ENCODE measurements at regions not wholly inside any gene's neighbourhood (a gene's known extent, or its start where the extent isn't known, plus 50 kb on each side); places are given as distances from the start of the nearest gene placed in this dataset.

DNA sequence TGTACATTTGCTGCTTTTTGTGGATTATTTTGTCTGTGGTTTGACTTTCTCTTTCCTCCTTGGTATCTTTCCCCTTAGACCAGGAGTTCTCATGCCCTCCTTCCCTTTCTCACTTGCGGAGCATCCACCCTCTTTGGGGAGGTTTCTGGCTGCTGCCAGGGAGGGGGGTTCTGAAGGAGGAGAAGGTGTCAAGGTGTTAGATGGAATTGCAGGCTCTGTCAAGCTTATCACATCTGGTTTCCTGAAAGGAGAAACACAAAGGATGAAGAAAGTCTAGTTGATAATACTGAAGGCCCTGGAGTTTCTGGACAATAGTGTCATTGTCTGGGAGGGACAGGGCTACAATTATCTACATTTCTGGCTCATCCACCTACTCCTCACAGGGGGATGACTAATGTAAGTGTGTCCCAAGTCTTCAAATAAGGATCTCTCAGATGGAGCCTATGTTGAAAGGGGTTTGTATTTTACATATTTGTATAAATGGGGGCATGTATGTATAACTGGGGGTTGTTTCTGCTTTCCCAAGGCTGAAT is 217.3 kb upstream of the CCDC196 start:
- TF ChIP-seq, protein P1, sequence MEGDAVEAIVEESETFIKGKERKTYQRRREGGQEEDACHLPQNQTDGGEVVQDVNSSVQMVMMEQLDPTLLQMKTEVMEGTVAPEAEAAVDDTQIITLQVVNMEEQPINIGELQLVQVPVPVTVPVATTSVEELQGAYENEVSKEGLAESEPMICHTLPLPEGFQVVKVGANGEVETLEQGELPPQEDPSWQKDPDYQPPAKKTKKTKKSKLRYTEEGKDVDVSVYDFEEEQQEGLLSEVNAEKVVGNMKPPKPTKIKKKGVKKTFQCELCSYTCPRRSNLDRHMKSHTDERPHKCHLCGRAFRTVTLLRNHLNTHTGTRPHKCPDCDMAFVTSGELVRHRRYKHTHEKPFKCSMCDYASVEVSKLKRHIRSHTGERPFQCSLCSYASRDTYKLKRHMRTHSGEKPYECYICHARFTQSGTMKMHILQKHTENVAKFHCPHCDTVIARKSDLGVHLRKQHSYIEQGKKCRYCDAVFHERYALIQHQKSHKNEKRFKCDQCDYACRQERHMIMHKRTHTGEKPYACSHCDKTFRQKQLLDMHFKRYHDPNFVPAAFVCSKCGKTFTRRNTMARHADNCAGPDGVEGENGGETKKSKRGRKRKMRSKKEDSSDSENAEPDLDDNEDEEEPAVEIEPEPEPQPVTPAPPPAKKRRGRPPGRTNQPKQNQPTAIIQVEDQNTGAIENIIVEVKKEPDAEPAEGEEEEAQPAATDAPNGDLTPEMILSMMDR (IDR thresholded peaks at IDR 0.05; ENCODE audit: insufficient read depth, low read length, poor library complexity, severe bottlenecking): no peak
- TF ChIP-seq EZH2phosphoT487 (conservative IDR thresholded peaks at IDR 0.05; ENCODE audit: low read length): no peak

Data from SU-DHL-6 (cell line).